GM23338 (cell line): ENCODE measurements at regions not wholly inside any gene's neighbourhood (a gene's known extent, or its start where the extent isn't known, plus 50 kb on each side); places are given as distances from the start of the nearest gene placed in this dataset.
A peak's percentile ranks its signal among the peaks of the same experiment; 100 is the strongest.

Experiments
- ATAC-seq: fragments of 200-7000 bp; cut with Tn5 transposase; 3 replicates; pipeline ENCODE4 v1.9.1; 2020
- DNase-seq: peaks from one replicate; pipeline ENCODE4 v3.0.0-alpha.2; 2015; ENCODE audit warnings: low spot score
- H2AFZ ChIP-seq: fragments of 200-600 bp; sonication (generic); 2 replicates; pipeline ENCODE4 v1.8.0; 2016; ENCODE audit warnings: antibody characterized with exemption, mild to moderate bottlenecking, moderate library complexity
- H3F3A ChIP-seq: fragments of 200-600 bp; sonication (generic); replicated peaks from 2 replicates; pipeline ENCODE4 v1.8.0; 2017; ENCODE audit warnings: antibody characterized with exemption, mixed run types, low read depth
- H3K27ac ChIP-seq: fragments of 200-600 bp; sonication (generic); 2 replicates; pipeline ENCODE4 v1.6.1; 2016; ENCODE audit warnings: low read depth
- H3K27me3 ChIP-seq: fragments of 200-600 bp; sonication (generic); 2 replicates; pipeline ENCODE4 v1.8.0; 2016; ENCODE audit warnings: mild to moderate bottlenecking, mixed run types, moderate library complexity; ENCODE audit not compliant: insufficient read depth
- H3K36me3 ChIP-seq: fragments of 200-600 bp; sonication (generic); 2 replicates; pipeline ENCODE4 v1.8.0; 2016; ENCODE audit warnings: mild to moderate bottlenecking; ENCODE audit not compliant: insufficient read depth
- H3K4me1 ChIP-seq: fragments of 200-600 bp; sonication (generic); 2 replicates; pipeline ENCODE4 v1.8.0; 2016; ENCODE audit warnings: mild to moderate bottlenecking, moderate library complexity; ENCODE audit not compliant: insufficient read depth
- H3K4me2 ChIP-seq: fragments of 200-600 bp; sonication (generic); 2 replicates; pipeline ENCODE4 v1.7.1; 2017; ENCODE audit warnings: mixed run types
- H3K4me3 ChIP-seq: fragments of 200-600 bp; sonication (generic); 2 replicates; pipeline ENCODE4 v1.6.1; 2016; ENCODE audit warnings: mixed run types
- H3K79me2 ChIP-seq: fragments of 200-600 bp; sonication (generic); replicated peaks from 2 replicates; pipeline ENCODE4 v1.8.0; 2017; ENCODE audit warnings: mild to moderate bottlenecking; ENCODE audit not compliant: insufficient read depth
- H3K9me2 ChIP-seq: fragments of 200-600 bp; sonication (generic); 2 replicates; pipeline ENCODE4 v1.8.0; 2017; ENCODE audit not compliant: insufficient read depth
- H4K20me1 ChIP-seq: fragments of 200-600 bp; sonication (generic); replicated peaks from 2 replicates; pipeline ENCODE4 v1.8.0; 2017; ENCODE audit warnings: mild to moderate bottlenecking; ENCODE audit not compliant: insufficient read depth
- H3K27ac Mint-ChIP-seq: 2 replicates; pipeline ENCODE4 v1.8.0; 2020; ENCODE audit warnings: inconsistent platforms, mild to moderate bottlenecking, moderate library complexity, mixed read lengths
- H3K27me3 Mint-ChIP-seq: 3 replicates; pipeline ENCODE4 v1.8.0; 2022; ENCODE audit warnings: low read depth, mild to moderate bottlenecking, moderate library complexity, mixed read lengths, inconsistent platforms; ENCODE audit not compliant: insufficient read depth, poor library complexity
- H3K36me3 Mint-ChIP-seq: 3 replicates; pipeline ENCODE4 v1.8.0; 2021; ENCODE audit warnings: low read depth, mild to moderate bottlenecking, inconsistent platforms, moderate library complexity, mixed read lengths
- H3K4me1 Mint-ChIP-seq: 3 replicates; pipeline ENCODE4 v1.8.0; 2020; ENCODE audit warnings: mild to moderate bottlenecking, inconsistent platforms, mixed read lengths
- H3K4me3 Mint-ChIP-seq: 3 replicates; pipeline ENCODE4 v1.8.0; 2021; ENCODE audit warnings: moderate library complexity, mild to moderate bottlenecking, inconsistent platforms, mixed read lengths
- H3K9me3 Mint-ChIP-seq: 3 replicates; pipeline ENCODE4 v1.8.0; 2020; ENCODE audit warnings: moderate library complexity, mild to moderate bottlenecking, inconsistent platforms, mixed read lengths
- CREB1 ChIP-seq: fragments of 250-450 bp; sonication (Bioruptor Pico); IDR thresholded peaks from 2 replicates; pipeline ENCODE4 v1.5.0; 2020; ENCODE audit warnings: low read depth, mild to moderate bottlenecking, moderate library complexity
- CTCF ChIP-seq, 2 experiments: fragments of 200-600 bp in 1 of 2; sonication (generic) in 1 of 2; conservative IDR thresholded peaks; 2 replicates each; pipeline versions ENCODE4 v1.5.1 to v1.6.1; 2016 to 2017; ENCODE audit warnings: antibody characterized with exemption in 2 of 2, low read depth in 2 of 2, mild to moderate bottlenecking in 2 of 2, moderate library complexity in 1 of 2
- EZH2 ChIP-seq: fragments of 200-600 bp; sonication (generic); IDR thresholded peaks from one replicate; pipeline ENCODE4 v1.8.0; 2017; ENCODE audit warnings: antibody characterized with exemption, mild to moderate bottlenecking, low read depth; ENCODE audit not compliant: unreplicated experiment
- EZH2phosphoT487 ChIP-seq: fragments of 200-600 bp; sonication (generic); IDR thresholded peaks from one replicate; pipeline ENCODE4 v1.8.1; 2018; ENCODE audit warnings: antibody characterized with exemption; ENCODE audit not compliant: unreplicated experiment
- JUNB ChIP-seq: IDR thresholded peaks from one replicate; pipeline ENCODE4 v1.6.1; 2016; ENCODE audit warnings: antibody characterized with exemption; ENCODE audit not compliant: unreplicated experiment
- NANOG ChIP-seq: IDR thresholded peaks from 2 replicates; pipeline ENCODE4 v1.6.1; 2016; ENCODE audit warnings: antibody characterized with exemption, borderline replicate concordance
- POLR2AphosphoS5 ChIP-seq: IDR thresholded peaks from 2 replicates; pipeline ENCODE4 v1.6.1; 2016; ENCODE audit warnings: antibody characterized with exemption, low read depth
- REST ChIP-seq: IDR thresholded peaks from one replicate; pipeline ENCODE4 v1.6.1; 2018; ENCODE audit warnings: antibody characterized with exemption; ENCODE audit not compliant: unreplicated experiment
- STAT1 ChIP-seq: IDR thresholded peaks from one replicate; pipeline ENCODE4 v1.6.1; 2016; ENCODE audit warnings: antibody characterized with exemption; ENCODE audit not compliant: unreplicated experiment
- ZNF114 ChIP-seq: fragments of 250-450 bp; sonication (Bioruptor Pico); IDR thresholded peaks from 2 replicates; pipeline ENCODE4 v1.5.0; 2020; ENCODE audit warnings: mild to moderate bottlenecking, moderate library complexity
- ZNF331 ChIP-seq: fragments of 250-450 bp; sonication (Bioruptor Pico); IDR thresholded peaks from 2 replicates; pipeline ENCODE4 v1.5.0; 2020; ENCODE audit warnings: low read depth, mild to moderate bottlenecking, moderate library complexity
- TF ChIP-seq, protein P1 (sequence below): IDR thresholded peaks from 2 replicates; pipeline ENCODE4 v1.6.1; 2016; ENCODE audit warnings: antibody characterized with exemption

DNA sequence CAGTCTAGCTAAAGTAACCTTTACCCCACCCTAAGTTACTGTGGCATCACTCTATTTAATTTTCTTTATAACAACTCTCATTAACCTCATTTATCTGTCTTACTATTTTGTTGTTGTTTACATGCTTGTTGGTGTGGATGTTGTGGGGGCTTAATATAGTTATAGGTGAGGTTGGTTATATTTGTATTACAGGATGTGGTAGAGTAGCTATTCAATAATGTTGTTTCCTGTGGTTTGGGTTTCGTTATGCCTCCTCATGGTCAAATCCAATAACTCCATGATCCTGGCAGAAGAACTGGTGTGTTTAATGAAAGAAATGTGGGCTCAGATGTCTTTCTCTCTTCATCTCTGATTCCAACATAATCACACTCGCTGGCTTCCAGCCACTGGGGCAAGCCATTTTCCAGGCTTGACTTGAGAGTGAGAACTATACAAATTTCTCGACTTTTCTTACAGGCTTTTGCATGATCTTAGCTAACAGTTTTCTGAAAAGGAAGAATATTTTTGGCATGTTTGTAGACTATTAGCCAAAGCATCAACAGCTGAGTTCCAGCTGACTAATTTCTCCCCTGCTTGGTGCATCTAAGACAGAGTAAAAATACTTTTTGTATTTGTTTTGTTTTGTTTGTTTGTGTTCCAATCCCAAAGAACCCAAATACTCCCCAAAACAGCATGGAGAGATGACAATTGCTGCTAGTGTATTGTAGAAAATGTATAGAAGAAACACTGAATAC, 303.7 kb upstream of the PAPPA start (continued):
- no peak for TF ChIP-seq ZNF114 (CRISPR knock-in tag)
- TF ChIP-seq CTCF (conservative IDR thresholded peaks at IDR 0.05; ENCODE audit: low read depth in 2 of 2) = no peak
- TF ChIP-seq ZNF331 (CRISPR knock-in tag) = no peak
- no peak for TF ChIP-seq EZH2
- no peak for TF ChIP-seq REST

DNA sequence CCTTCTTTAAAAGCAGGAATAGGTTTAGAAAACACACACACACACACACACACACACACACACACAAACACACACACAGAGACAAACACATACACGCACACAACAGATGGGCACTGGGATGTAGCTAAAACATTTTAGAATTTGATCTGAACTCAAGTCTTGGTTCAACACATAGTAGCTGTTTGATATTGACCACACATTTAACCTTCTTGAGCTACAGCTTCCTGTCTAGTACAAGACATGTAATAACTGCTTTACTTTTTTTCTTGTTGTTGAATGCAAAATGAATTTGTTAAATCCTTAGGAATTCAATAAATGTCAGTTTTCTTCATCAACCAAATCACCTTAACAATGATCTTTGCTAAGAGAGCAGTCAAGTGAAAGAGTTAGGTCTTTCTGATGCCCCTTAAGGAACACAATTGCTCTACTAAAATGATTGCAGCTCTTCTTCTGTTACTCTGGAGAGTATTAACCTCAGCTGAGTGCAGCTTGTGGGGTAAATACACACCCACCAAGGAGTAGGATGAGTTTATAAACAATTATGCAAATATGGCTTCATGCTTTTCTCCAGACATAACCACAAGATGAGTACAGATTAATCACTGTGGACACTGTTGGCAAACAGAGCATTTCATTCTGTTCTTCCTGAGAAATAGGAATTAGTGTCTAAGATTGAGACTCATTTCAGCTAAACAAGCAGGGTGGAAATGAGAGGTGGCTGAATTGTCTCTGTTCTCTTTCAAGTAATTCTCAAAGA, 302.9 kb upstream of the PAPPA start:
- H3K27me3 Mint-ChIP-seq = peaks cover 2% of the 10 kb centered on the region
- TF ChIP-seq STAT1 = no peak
- TF ChIP-seq CREB1 (CRISPR knock-in tag) = no peak
- no peak for TF ChIP-seq POLR2AphosphoS5
- no peak for TF ChIP-seq CTCF (conservative IDR thresholded peaks at IDR 0.05; ENCODE audit: low read depth in 2 of 2)
- TF ChIP-seq REST = no peak
- no peak for TF ChIP-seq ZNF331 (CRISPR knock-in tag)
- no peak for TF ChIP-seq EZH2phosphoT487
- TF ChIP-seq, protein P1, sequence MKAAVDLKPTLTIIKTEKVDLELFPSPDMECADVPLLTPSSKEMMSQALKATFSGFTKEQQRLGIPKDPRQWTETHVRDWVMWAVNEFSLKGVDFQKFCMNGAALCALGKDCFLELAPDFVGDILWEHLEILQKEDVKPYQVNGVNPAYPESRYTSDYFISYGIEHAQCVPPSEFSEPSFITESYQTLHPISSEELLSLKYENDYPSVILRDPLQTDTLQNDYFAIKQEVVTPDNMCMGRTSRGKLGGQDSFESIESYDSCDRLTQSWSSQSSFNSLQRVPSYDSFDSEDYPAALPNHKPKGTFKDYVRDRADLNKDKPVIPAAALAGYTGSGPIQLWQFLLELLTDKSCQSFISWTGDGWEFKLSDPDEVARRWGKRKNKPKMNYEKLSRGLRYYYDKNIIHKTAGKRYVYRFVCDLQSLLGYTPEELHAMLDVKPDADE = no peak
- TF ChIP-seq JUNB = no peak
- no peak for TF ChIP-seq NANOG

More for the DNA sequence above, 302.9 kb upstream of the PAPPA start:
- H3K36me3 Mint-ChIP-seq = no peaks in the 10 kb centered on the region
- Histone ChIP-seq H3K79me2 (no peaks in the 10 kb centered on the region), H4K20me1 (no peaks in the 10 kb centered on the region), H3K27me3 (no peaks in the 10 kb centered on the region), H2AFZ (no peak overlapping the region; the same call in 1 of the 2 replicates), H3K4me2 (no peak overlapping the region), H3K4me3 (no peak overlapping the region), H3K36me3 (no peaks in the 10 kb centered on the region), H3K27ac (no peak overlapping the region), H3K4me1 (peaks cover 15% of the 10 kb centered on the region), H3K9me2 (no peaks in the 10 kb centered on the region), H3F3A (no peaks in the 10 kb centered on the region)
- no peak for ATAC-seq
- H3K4me3 Mint-ChIP-seq = no peak overlapping the region
- no peak for DNase-seq
- peaks cover 4% of the 10 kb centered on the region for H3K4me1 Mint-ChIP-seq
- H3K9me3 Mint-ChIP-seq = no peaks in the 10 kb centered on the region
- H3K27ac Mint-ChIP-seq = 0 out of 2 replicates have a peak overlapping the region, but pooled peaks have one; percentile 26
